ENCODE measurements at regions not wholly inside any gene's neighbourhood (a gene's known extent, or its start where the extent isn't known, plus 50 kb on each side); places are given as distances from the start of the nearest gene placed in this dataset.

GRCh38 chr16:86959729-86960128 lies 357.5 kb downstream of the C16orf95 start:
- TF ChIP-seq TAF1 (IDR thresholded peaks at IDR 0.05; ENCODE audit: borderline replicate concordance, insufficient read depth, low read length) (no peak), SIN3A (IDR thresholded peaks at IDR 0.05; ENCODE audit: borderline replicate concordance, insufficient read depth, low read length) (no peak)
